ENCODE measurements at regions not wholly inside any gene's neighbourhood (a gene's known extent, or its start where the extent isn't known, plus 50 kb on each side); places are given as distances from the start of the nearest gene placed in this dataset.

- Mint-ChIP-seq H3K36me3 (peaks cover 3% of the 10 kb centered on the region; the same call in 1 of the 2 replicates), H3K9me3 (no peaks in the 10 kb centered on the region), H3K27ac (peak overlapping the region; percentile 98), H3K4me3 (peak overlapping the region; percentile 78), H3K27me3 (ENCODE audit: low read depth) (peaks cover 16% of the 10 kb centered on the region), H3K4me1 (peaks cover 40% of the 10 kb centered on the region)
- POLR2A ChIA-PET, result interaction anchor here (1.3 kb wide), 1 partner anchor 86 kb away, joined by 3 read pairs; no protein-coding TSS in a partner anchor
- CTCF ChIA-PET, result interaction anchor here (1.6 kb wide), 1 partner anchor 41 kb away, joined by 5 read pairs; no protein-coding TSS in a partner anchor
- DNase-seq (ENCODE audit: low spot score), result peak; percentile 56
- 0 out of 2 replicates have a peak, but pooled peaks have one; percentile 38 for TF ChIP-seq FOXK1 (CRISPR knock-in tag; IDR thresholded peaks at IDR 0.05)
- TF ChIP-seq SOX15 (CRISPR knock-in tag; IDR thresholded peaks at IDR 0.05), result no peak
- TF ChIP-seq, protein P1, sequence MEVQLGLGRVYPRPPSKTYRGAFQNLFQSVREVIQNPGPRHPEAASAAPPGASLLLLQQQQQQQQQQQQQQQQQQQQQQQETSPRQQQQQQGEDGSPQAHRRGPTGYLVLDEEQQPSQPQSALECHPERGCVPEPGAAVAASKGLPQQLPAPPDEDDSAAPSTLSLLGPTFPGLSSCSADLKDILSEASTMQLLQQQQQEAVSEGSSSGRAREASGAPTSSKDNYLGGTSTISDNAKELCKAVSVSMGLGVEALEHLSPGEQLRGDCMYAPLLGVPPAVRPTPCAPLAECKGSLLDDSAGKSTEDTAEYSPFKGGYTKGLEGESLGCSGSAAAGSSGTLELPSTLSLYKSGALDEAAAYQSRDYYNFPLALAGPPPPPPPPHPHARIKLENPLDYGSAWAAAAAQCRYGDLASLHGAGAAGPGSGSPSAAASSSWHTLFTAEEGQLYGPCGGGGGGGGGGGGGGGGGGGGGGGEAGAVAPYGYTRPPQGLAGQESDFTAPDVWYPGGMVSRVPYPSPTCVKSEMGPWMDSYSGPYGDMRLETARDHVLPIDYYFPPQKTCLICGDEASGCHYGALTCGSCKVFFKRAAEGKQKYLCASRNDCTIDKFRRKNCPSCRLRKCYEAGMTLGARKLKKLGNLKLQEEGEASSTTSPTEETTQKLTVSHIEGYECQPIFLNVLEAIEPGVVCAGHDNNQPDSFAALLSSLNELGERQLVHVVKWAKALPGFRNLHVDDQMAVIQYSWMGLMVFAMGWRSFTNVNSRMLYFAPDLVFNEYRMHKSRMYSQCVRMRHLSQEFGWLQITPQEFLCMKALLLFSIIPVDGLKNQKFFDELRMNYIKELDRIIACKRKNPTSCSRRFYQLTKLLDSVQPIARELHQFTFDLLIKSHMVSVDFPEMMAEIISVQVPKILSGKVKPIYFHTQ (CRISPR knock-in tag; IDR thresholded peaks at IDR 0.05), result no peak
- TF ChIP-seq, protein P2, sequence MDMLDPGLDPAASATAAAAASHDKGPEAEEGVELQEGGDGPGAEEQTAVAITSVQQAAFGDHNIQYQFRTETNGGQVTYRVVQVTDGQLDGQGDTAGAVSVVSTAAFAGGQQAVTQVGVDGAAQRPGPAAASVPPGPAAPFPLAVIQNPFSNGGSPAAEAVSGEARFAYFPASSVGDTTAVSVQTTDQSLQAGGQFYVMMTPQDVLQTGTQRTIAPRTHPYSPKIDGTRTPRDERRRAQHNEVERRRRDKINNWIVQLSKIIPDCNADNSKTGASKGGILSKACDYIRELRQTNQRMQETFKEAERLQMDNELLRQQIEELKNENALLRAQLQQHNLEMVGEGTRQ (CRISPR knock-in tag; IDR thresholded peaks at IDR 0.05), result no peak
- TF ChIP-seq CREM (CRISPR knock-in tag; IDR thresholded peaks at IDR 0.05), result peak; percentile 61; the same call in 1 of the 2 replicates
- TF ChIP-seq FOXP4 (CRISPR knock-in tag; IDR thresholded peaks at IDR 0.05), result no peak
- peak; percentile 21 for ATAC-seq
Measured at GRCh38 chr2:118309946-118310680, 221.8 kb downstream of the INSIG2 start.

DNA sequence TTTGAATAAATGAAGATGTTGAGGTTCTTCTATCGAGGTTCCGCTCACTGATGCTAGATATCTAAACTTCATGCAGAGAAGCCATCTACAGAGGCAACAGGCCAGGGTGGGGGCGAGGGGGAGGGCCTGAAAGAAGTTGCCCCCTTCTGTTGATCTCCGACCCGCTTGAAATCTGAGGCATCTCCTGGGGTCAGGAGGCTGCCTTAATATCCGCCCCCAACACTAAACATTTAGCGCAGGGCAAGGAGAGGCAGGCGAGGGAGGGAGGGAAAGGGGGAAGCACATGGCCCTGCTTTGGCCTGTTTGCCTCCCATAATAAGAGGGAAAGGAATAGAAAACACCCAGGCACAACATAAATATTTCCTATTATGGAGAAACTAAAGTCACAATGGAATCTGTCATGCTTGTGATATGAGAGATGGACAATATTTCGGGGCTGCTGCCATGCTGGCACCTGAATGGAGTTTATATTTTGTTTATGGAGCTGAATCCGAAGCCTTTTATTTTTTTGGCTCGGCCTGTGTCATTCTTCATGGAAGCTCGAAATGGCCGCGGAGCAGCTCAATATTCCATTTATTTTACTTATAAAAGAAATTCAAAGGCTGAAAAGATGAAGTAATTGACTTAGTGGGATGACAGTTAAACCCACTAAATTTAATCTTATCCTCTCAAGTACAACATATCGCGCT, 221.1 kb downstream of the INSIG2 start:
- Mint-ChIP-seq H3K27ac (peak overlapping the region; percentile 98), H3K9me3 (no peaks in the 10 kb centered on the region), H3K4me3 (peak overlapping the region; percentile 78), H3K27me3 (ENCODE audit: low read depth) (peaks cover 16% of the 10 kb centered on the region), H3K36me3 (peaks cover 3% of the 10 kb centered on the region; the same call in 1 of the 2 replicates), H3K4me1 (peaks cover 34% of the 10 kb centered on the region)
- ATAC-seq (no peak; the same call in 1 of the 2 replicates), DNase-seq (ENCODE audit: low spot score) (no peak)
- ChIA-PET CTCF (no interaction called here), POLR2A (no interaction called here)
- TF ChIP-seq GTF2I (CRISPR knock-in tag; conservative IDR thresholded peaks at IDR 0.05), result no peak
- no peak for TF ChIP-seq TCF7 (CRISPR knock-in tag; IDR thresholded peaks at IDR 0.05; ENCODE audit: low read depth)
- TF ChIP-seq, protein P3, sequence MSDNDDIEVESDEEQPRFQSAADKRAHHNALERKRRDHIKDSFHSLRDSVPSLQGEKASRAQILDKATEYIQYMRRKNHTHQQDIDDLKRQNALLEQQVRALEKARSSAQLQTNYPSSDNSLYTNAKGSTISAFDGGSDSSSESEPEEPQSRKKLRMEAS (CRISPR knock-in tag; IDR thresholded peaks at IDR 0.05), result 0 out of 2 replicates have a peak, but pooled peaks have one; percentile 46

GRCh38 chr2:118307864-118308263, 219.6 kb downstream of the INSIG2 start:
- H3K9me3 Mint-ChIP-seq, result no peaks in the 10 kb centered on the region
- ATAC-seq, result no peak
- ChIA-PET CTCF (no interaction called here), POLR2A (no interaction called here)
- peaks cover 3% of the 10 kb centered on the region; the same call in 1 of the 2 replicates for H3K36me3 Mint-ChIP-seq
- H3K4me1 Mint-ChIP-seq, result peaks cover 19% of the 10 kb centered on the region
- no peak overlapping the region for H3K27ac Mint-ChIP-seq
- no peak overlapping the region for H3K4me3 Mint-ChIP-seq
- no peak for DNase-seq (ENCODE audit: low spot score)
- H3K27me3 Mint-ChIP-seq (ENCODE audit: low read depth), result peaks cover 16% of the 10 kb centered on the region
- TF ChIP-seq, protein P3 (CRISPR knock-in tag; IDR thresholded peaks at IDR 0.05), result no peak
- TF ChIP-seq SP1 (CRISPR knock-in tag; conservative IDR thresholded peaks at IDR 0.05) (no peak), ZNF317 (CRISPR knock-in tag; IDR thresholded peaks at IDR 0.05; ENCODE audit: borderline replicate concordance, low read depth) (no peak), NR3C1 (CRISPR knock-in tag; conservative IDR thresholded peaks at IDR 0.05; ENCODE audit: low read depth) (no peak), CBFB (CRISPR knock-in tag; IDR thresholded peaks at IDR 0.05; ENCODE audit: low read depth) (no peak), HMGXB4 (CRISPR knock-in tag; IDR thresholded peaks at IDR 0.05) (no peak), ZNF138 (CRISPR knock-in tag; conservative IDR thresholded peaks at IDR 0.05) (no peak), ZNF281 (CRISPR knock-in tag; IDR thresholded peaks at IDR 0.05) (no peak), NFYB (CRISPR knock-in tag; conservative IDR thresholded peaks at IDR 0.05; ENCODE audit: low read depth) (no peak), ATF1 (CRISPR knock-in tag; IDR thresholded peaks at IDR 0.05) (no peak), CREM (CRISPR knock-in tag; IDR thresholded peaks at IDR 0.05) (no peak)

Measured in WTC11 (cell line).